AG04449 (cell line): ENCODE measurements at regions not wholly inside any gene's neighbourhood (a gene's known extent, or its start where the extent isn't known, plus 50 kb on each side); places are given as distances from the start of the nearest gene placed in this dataset.

ENCODE experiments used
- CTCF ChIA-PET: fragments of 350-600 bp; formaldehyde crosslinking; extraction: SDS; loops from one replicate; lab custom pipeline; 2021; ENCODE audit warnings: antibody characterized with exemption; lab: Yijun Ruan, JAX
- POLR2A ChIA-PET: fragments of 400-600, 350-600 bp; formaldehyde crosslinking; extraction: SDS; loops from one replicate; lab custom pipeline; 2020; ENCODE audit warnings: antibody characterized with exemption, inconsistent platforms; lab: Yijun Ruan, JAX
- DNase-seq: peaks from one replicate; pipeline ENCODE4 v3.0.0-alpha.2; 2010; ENCODE audit warnings: low read depth, low spot score
- H3K4me3 ChIP-seq: 2 replicates; pipeline ENCODE4 v1.5.1; 2011; ENCODE audit warnings: low read depth, mild to moderate bottlenecking, control low read depth, low read length
- CTCF ChIP-seq: IDR thresholded peaks from one replicate; pipeline ENCODE4 v1.5.1; 2011; ENCODE audit warnings: mild to moderate bottlenecking, moderate library complexity, low read length, control low read depth, inconsistent platforms; ENCODE audit not compliant: insufficient read depth; ENCODE audit errors: missing control alignments

GRCh38 chr12:89834676-89835075 lies 126.0 kb upstream of the ATP2B1 start:
- no peak overlapping the region for H3K4me3 ChIP-seq
- DNase-seq = no peak
- CTCF ChIA-PET = no interaction called here
- POLR2A ChIA-PET = no interaction called here
- no peak for TF ChIP-seq CTCF

- POLR2A ChIA-PET = no interaction called here
- TF ChIP-seq CTCF = no peak
- no peak overlapping the region for H3K4me3 ChIP-seq
- DNase-seq = no peak
- CTCF ChIA-PET = no interaction called here
Observed at GRCh38 chr12:89833337-89834252, 125.0 kb upstream of the ATP2B1 start.

- ChIA-PET POLR2A (no interaction called here), CTCF (no interaction called here)
- no peak for TF ChIP-seq CTCF
- H3K4me3 ChIP-seq = no peak overlapping the region
- DNase-seq = no peak
Observed at GRCh38 chr12:89832336-89832735, 123.7 kb upstream of the ATP2B1 start.

GRCh38 chr12:89831310-89832095 lies 122.9 kb upstream of the ATP2B1 start:
- CTCF ChIA-PET = no interaction called here
- no peak for DNase-seq
- no peak for TF ChIP-seq CTCF
- POLR2A ChIA-PET = no interaction called here
- H3K4me3 ChIP-seq = no peak overlapping the region

- DNase-seq = no peak
- ChIA-PET POLR2A (no interaction called here), CTCF (no interaction called here)
- H3K4me3 ChIP-seq = no peak overlapping the region
- TF ChIP-seq CTCF = no peak
Observed at GRCh38 chr12:89829434-89829975, 120.9 kb upstream of the ATP2B1 start.

- DNase-seq = no peak
- CTCF ChIA-PET = no interaction called here
- H3K4me3 ChIP-seq = no peak overlapping the region
- TF ChIP-seq CTCF = no peak
- POLR2A ChIA-PET = no interaction called here
Observed at GRCh38 chr12:89828575-89828974, 119.9 kb upstream of the ATP2B1 start.
